Stomach smooth muscle (tissue), 2 donors: ENCODE measurements at regions not wholly inside any gene's neighbourhood (a gene's known extent, or its start where the extent isn't known, plus 50 kb on each side); places are given as distances from the start of the nearest gene placed in this dataset.

Source experiments
- H3K27ac ChIP-seq: one replicate; pipeline ENCODE4 v1.7.0; 2013; ENCODE audit warnings: mild to moderate bottlenecking, low read length, inconsistent platforms
- H3K27me3 ChIP-seq, 2 donors: one replicate each; pipeline ENCODE4 v1.7.0; 2013; ENCODE audit warnings: low read length in 2 of 2; ENCODE audit not compliant: insufficient read depth in 2 of 2, control insufficient read depth in 1 of 2
- H3K36me3 ChIP-seq, 2 donors: one replicate each; pipeline ENCODE4 v1.7.0; 2013; ENCODE audit warnings: low read length in 2 of 2; ENCODE audit not compliant: control insufficient read depth in 2 of 2, insufficient read depth in 2 of 2
- H3K4me1 ChIP-seq: one replicate; pipeline ENCODE4 v1.7.0; 2013; ENCODE audit warnings: low read length; ENCODE audit not compliant: control insufficient read depth, insufficient read depth
- H3K4me3 ChIP-seq, 2 donors: one replicate each; pipeline ENCODE4 v1.7.0; 2013; ENCODE audit warnings: low read length in 2 of 2
- H3K9ac ChIP-seq, 2 donors: one replicate each; pipeline ENCODE4 v1.7.0; 2013; ENCODE audit warnings: low read length in 2 of 2, mild to moderate bottlenecking in 1 of 2
- H3K9me3 ChIP-seq, 2 donors: one replicate each; pipeline ENCODE4 v1.7.0; 2013; ENCODE audit warnings: low read length in 2 of 2; ENCODE audit not compliant: control insufficient read depth in 2 of 2
- donor health status: healthy.
- donor health status: Pancreatic carcinoma.

GRCh38 chr14:37945959-37946358, 261.7 kb upstream of the SSTR1 start:
- H3K9ac ChIP-seq: no peak overlapping the region
- no peak overlapping the region for H3K27ac ChIP-seq
- no peak overlapping the region for H3K4me3 ChIP-seq
- peaks cover 6 to 15% of the 10 kb centered on the region in 2 donors for H3K9me3 ChIP-seq
- no peaks in the 10 kb centered on the region for H3K4me1 ChIP-seq
- no peaks in the 10 kb centered on the region for H3K36me3 ChIP-seq
- no peaks in the 10 kb centered on the region for H3K27me3 ChIP-seq

GRCh38 chr14:37946819-37947218, 260.9 kb upstream of the SSTR1 start:
- Histone ChIP-seq H3K36me3 (no peaks in the 10 kb centered on the region), H3K9ac (no peak overlapping the region), H3K27me3 (no peaks in the 10 kb centered on the region), H3K4me3 (no peak overlapping the region), H3K4me1 (no peaks in the 10 kb centered on the region), H3K27ac (no peak overlapping the region), H3K9me3 (peaks cover 6 to 15% of the 10 kb centered on the region in 2 donors)

DNA sequence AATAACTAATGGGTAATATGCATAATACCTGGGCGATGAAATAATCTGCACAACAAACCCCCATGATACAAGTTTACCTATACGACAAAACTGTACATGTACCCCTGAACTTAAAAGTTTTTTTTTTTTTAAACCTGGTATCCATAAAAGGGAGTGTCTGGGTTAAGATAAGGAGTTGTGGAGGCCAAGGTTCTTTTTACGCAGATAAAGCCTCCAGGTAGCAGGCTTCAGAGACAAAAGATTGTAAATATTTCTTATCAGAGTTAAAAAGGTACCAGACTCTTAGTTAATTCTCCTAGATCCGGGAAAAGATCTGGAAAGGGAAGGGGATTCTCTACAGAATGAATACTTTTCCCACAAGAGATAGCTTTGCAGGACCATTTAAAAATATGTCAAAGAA, 259.4 kb upstream of the SSTR1 start:
- H3K9ac ChIP-seq: no peak overlapping the region
- no peaks in the 10 kb centered on the region for H3K27me3 ChIP-seq
- no peak overlapping the region for H3K27ac ChIP-seq
- H3K36me3 ChIP-seq: no peaks in the 10 kb centered on the region
- H3K4me3 ChIP-seq: no peak overlapping the region
- no peaks in the 10 kb centered on the region for H3K4me1 ChIP-seq
- H3K9me3 ChIP-seq: peaks cover 6 to 15% of the 10 kb centered on the region in 2 donors

- no peaks in the 10 kb centered on the region for H3K36me3 ChIP-seq
- H3K27ac ChIP-seq: no peak overlapping the region
These were observed 239.0 kb upstream of the SSTR1 start for GRCh38 chr14:37968664-37969240.

DNA sequence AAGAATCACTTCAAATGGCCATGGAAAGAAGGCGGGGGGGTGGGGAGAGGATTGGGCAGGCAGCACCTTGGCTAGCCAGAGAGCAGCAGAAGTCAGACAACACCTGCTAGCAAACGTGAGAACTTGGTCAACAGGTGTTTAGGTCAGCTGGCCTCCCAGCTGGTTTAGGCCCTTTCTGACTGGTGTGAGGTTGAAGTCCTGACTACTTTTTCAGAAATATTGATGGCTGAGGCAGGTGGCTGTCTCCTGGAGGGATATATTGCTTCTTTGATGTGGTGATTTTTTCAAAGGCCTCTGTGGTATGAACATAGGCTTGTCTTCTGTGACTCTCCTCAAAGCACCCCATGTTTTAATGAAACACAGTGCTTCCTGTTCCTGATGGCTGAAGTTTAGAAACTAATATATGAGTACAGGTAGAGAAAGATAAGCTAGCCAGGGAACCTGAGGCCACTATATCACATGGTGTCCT, 238.2 kb upstream of the SSTR1 start:
- Histone ChIP-seq H3K36me3 (no peaks in the 10 kb centered on the region), H3K9ac (no peak overlapping the region), H3K27me3 (no peaks in the 10 kb centered on the region), H3K9me3 (no peaks in the 10 kb centered on the region), H3K27ac (no peak overlapping the region), H3K4me3 (no peak overlapping the region), H3K4me1 (no peaks in the 10 kb centered on the region)

More at GRCh38 chr14:37968664-37969240, 239.0 kb upstream of the SSTR1 start:
- H3K4me3 ChIP-seq: no peak overlapping the region
- no peaks in the 10 kb centered on the region for H3K9me3 ChIP-seq
- no peak overlapping the region for H3K9ac ChIP-seq
- no peaks in the 10 kb centered on the region for H3K4me1 ChIP-seq
- H3K27me3 ChIP-seq: no peaks in the 10 kb centered on the region

GRCh38 chr14:37970696-37971095, 237.0 kb upstream of the SSTR1 start:
- H3K4me3 ChIP-seq: no peak overlapping the region
- H3K9ac ChIP-seq: no peak overlapping the region
- H3K4me1 ChIP-seq: no peaks in the 10 kb centered on the region
- H3K9me3 ChIP-seq: no peaks in the 10 kb centered on the region
- H3K27ac ChIP-seq: no peak overlapping the region
- H3K36me3 ChIP-seq: no peaks in the 10 kb centered on the region
- no peaks in the 10 kb centered on the region for H3K27me3 ChIP-seq

- Histone ChIP-seq H3K4me3 (no peak overlapping the region), H3K4me1 (no peaks in the 10 kb centered on the region), H3K27me3 (no peaks in the 10 kb centered on the region), H3K36me3 (no peaks in the 10 kb centered on the region), H3K9ac (no peak overlapping the region), H3K27ac (no peak overlapping the region), H3K9me3 (no peaks in the 10 kb centered on the region)
These were observed 234.5 kb upstream of the SSTR1 start for GRCh38 chr14:37972941-37973887.

DNA sequence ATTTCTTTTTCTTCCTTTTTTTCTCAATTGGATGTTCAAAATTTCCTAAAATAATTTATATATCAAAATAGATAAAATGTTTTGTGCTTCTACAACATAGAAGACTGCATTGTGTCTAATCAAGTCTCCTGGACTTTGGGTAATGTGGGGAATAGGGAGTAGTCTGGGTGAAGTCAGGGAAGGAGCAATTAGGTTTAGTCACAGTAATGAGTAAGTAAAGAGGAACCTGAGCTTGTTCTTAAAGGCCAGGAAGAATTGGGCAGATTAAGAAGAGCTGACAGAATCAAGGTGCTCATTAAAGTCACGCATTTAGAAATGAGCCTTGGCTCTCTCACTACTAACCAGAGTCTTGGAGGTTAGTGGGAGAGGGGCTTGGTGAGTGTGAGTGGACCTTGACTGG, 233.3 kb upstream of the SSTR1 start:
- no peaks in the 10 kb centered on the region for H3K27me3 ChIP-seq
- H3K9ac ChIP-seq: no peak overlapping the region
- no peak overlapping the region for H3K27ac ChIP-seq
- no peaks in the 10 kb centered on the region for H3K4me1 ChIP-seq
- no peaks in the 10 kb centered on the region for H3K9me3 ChIP-seq
- H3K4me3 ChIP-seq: no peak overlapping the region
- H3K36me3 ChIP-seq: no peaks in the 10 kb centered on the region

GRCh38 chr14:37977481-37977880, 230.2 kb upstream of the SSTR1 start:
- no peaks in the 10 kb centered on the region for H3K4me1 ChIP-seq

GRCh38 chr14:37985826-37986470, 221.8 kb upstream of the SSTR1 start:
- H3K9ac ChIP-seq: no peak overlapping the region
- no peaks in the 10 kb centered on the region for H3K4me1 ChIP-seq
- no peaks in the 10 kb centered on the region for H3K27me3 ChIP-seq
- H3K4me3 ChIP-seq: no peak overlapping the region
- H3K9me3 ChIP-seq: peaks cover 3 to 4% of the 10 kb centered on the region in 2 donors
- no peak overlapping the region for H3K27ac ChIP-seq
- no peaks in the 10 kb centered on the region for H3K36me3 ChIP-seq

More at GRCh38 chr14:37977481-37977880, 230.2 kb upstream of the SSTR1 start:
- Histone ChIP-seq H3K27me3 (no peaks in the 10 kb centered on the region), H3K4me3 (no peak overlapping the region), H3K9ac (no peak overlapping the region), H3K27ac (no peak overlapping the region), H3K36me3 (no peaks in the 10 kb centered on the region), H3K9me3 (peaks cover 5% of the 10 kb centered on the region in 2 donors)
